ENCODE measurements at regions not wholly inside any gene's neighbourhood (a gene's known extent, or its start where the extent isn't known, plus 50 kb on each side); places are given as distances from the start of the nearest gene placed in this dataset.

GRCh38 chr7:155893176-155893575 is 80.9 kb upstream of the SHH start (continued):
- TF ChIP-seq REST (IDR thresholded peaks at IDR 0.05), result no peak

GRCh38 chr7:155889636-155890511 is 77.6 kb upstream of the SHH start:
- WGBS, result 86% methylated on average over 24 of the region's 24 CpGs

More at GRCh38 chr7:155889636-155890511, 77.6 kb upstream of the SHH start:
- Histone ChIP-seq H3K36me3 (ENCODE audit: control insufficient read depth in 4 of 4, insufficient read depth in 3 of 4, low read depth in 1 of 4, low read length in 3 of 4) (no peaks in the 10 kb centered on the region), H3K27ac (ENCODE audit: low read depth in 1 of 2, low read length in 2 of 2) (no peak overlapping the region), H3K9me3 (ENCODE audit: control insufficient read depth in 4 of 4, low read length in 3 of 4) (no peaks in the 10 kb centered on the region), H3K9ac (ENCODE audit: low read depth in 1 of 2, low read length in 2 of 2) (no peak overlapping the region), H3K27me3 (ENCODE audit: control insufficient read depth in 4 of 4, insufficient read depth in 4 of 4, low read length in 3 of 4) (no peaks in the 10 kb centered on the region), H3K4me1 (ENCODE audit: control insufficient read depth in 4 of 4, insufficient read depth in 4 of 4, low read length in 3 of 4) (no peaks in the 10 kb centered on the region), H3K4me3 (ENCODE audit: low read depth in 1 of 3, low read length in 3 of 3) (no peak overlapping the region)
- DNase-seq (ENCODE audit: low spot score), result no peak
- TF ChIP-seq ZBTB33 (IDR thresholded peaks at IDR 0.05), result no peak
- TF ChIP-seq YY1 (IDR thresholded peaks at IDR 0.05), result no peak
- TF ChIP-seq SP1 (IDR thresholded peaks at IDR 0.05), result no peak
- no peak for TF ChIP-seq EGR1 (IDR thresholded peaks at IDR 0.05; ENCODE audit: low read depth in 2 of 2)
- no peak for TF ChIP-seq FOXA2 (IDR thresholded peaks at IDR 0.05)
- TF ChIP-seq JUND (IDR thresholded peaks at IDR 0.05), result no peak
- TF ChIP-seq MAX (IDR thresholded peaks at IDR 0.05), result no peak
- no peak for TF ChIP-seq REST (IDR thresholded peaks at IDR 0.05)
- no peak for TF ChIP-seq FOXA1 (IDR thresholded peaks at IDR 0.05)
- no peak for TF ChIP-seq CTCF (IDR thresholded peaks at IDR 0.05; ENCODE audit: low read depth, low read length, missing input control)
